HG03108 (cell line): ENCODE measurements at regions not wholly inside any gene's neighbourhood (a gene's known extent, or its start where the extent isn't known, plus 50 kb on each side); places are given as distances from the start of the nearest gene placed in this dataset.

Experiments used
- ATAC-seq: cut with Tn5 transposase; IDR thresholded peaks from one replicate; pipeline ENCODE4 v1.9.1; 2021; ENCODE audit warnings: moderate library complexity; ENCODE audit not compliant: unreplicated experiment

- ATAC-seq, result no peak
Observed at GRCh38 chr6:81253821-81254220, 498.7 kb downstream of the TENT5A start.

GRCh38 chr6:81252231-81252630, 500.2 kb downstream of the TENT5A start:
- ATAC-seq, result no peak

- ATAC-seq, result no peak
Observed at GRCh38 chr6:81246200-81246599, 506.3 kb downstream of the TENT5A start.

GRCh38 chr6:81242624-81243023, 509.9 kb downstream of the TENT5A start:
- no peak for ATAC-seq

GRCh38 chr6:81241126-81242041, 511.1 kb downstream of the TENT5A start:
- no peak for ATAC-seq

- ATAC-seq, result no peak
Observed at GRCh38 chr6:81238390-81238789, 514.1 kb downstream of the TENT5A start.

GRCh38 chr6:81237226-81237625, 515.3 kb downstream of the TENT5A start:
- no peak for ATAC-seq

GRCh38 chr6:81235512-81235911, 517.0 kb downstream of the TENT5A start:
- no peak for ATAC-seq

- ATAC-seq, result no peak
Observed at GRCh38 chr6:81233990-81234389, 518.5 kb downstream of the TENT5A start.

- no peak for ATAC-seq
Observed at GRCh38 chr6:81228912-81229555, 523.4 kb downstream of the TENT5A start.

GRCh38 chr6:81226957-81227356, 525.5 kb downstream of the TENT5A start:
- no peak for ATAC-seq

- ATAC-seq, result no peak
Observed at GRCh38 chr6:81216668-81217067, 535.8 kb downstream of the TENT5A start.

GRCh38 chr6:81215092-81215432, 537.4 kb downstream of the TENT5A start:
- no peak for ATAC-seq

GRCh38 chr6:81214414-81215091, 537.9 kb downstream of the TENT5A start:
- ATAC-seq, result no peak

GRCh38 chr6:81204731-81205130, 547.8 kb downstream of the TENT5A start:
- ATAC-seq, result no peak

GRCh38 chr6:81194374-81194773, 558.1 kb downstream of the TENT5A start:
- ATAC-seq, result no peak

- ATAC-seq, result no peak
Observed at GRCh38 chr6:81172056-81172740, 580.3 kb downstream of the TENT5A start.

GRCh38 chr6:81169166-81169565, 583.3 kb downstream of the TENT5A start:
- ATAC-seq, result no peak

- no peak for ATAC-seq
Observed at GRCh38 chr6:81166770-81167169, 585.7 kb downstream of the TENT5A start.

GRCh38 chr6:81158956-81159355, 593.5 kb downstream of the TENT5A start:
- no peak for ATAC-seq

- ATAC-seq, result no peak
Observed at GRCh38 chr6:81148751-81149150, 603.7 kb downstream of the TENT5A start.
